RPMI7951 (cell line): ENCODE measurements at regions not wholly inside any gene's neighbourhood (a gene's known extent, or its start where the extent isn't known, plus 50 kb on each side); places are given as distances from the start of the nearest gene placed in this dataset.

ENCODE experiments used
- DNase-seq: peaks from one replicate; pipeline ENCODE4 v3.0.0-alpha.2; 2012; ENCODE audit warnings: low read depth

DNA sequence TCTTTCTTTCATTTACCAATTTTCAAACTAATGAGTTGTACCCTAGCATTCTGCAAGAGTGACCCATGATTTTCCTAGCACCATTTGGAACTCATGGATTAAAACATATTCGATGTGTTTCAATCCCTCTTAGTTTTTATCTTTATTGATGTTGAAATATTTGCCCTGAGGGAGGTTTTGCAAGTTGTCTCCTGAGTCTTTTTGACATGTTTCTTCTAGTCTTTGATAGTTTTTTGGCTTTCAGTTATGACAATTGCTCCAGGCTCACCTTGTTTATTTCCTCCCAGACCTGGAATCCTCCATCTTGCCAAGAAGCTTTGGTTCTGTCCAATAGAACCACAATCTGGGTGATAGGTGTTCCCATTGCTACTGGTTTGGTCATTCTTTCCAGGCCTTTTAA is 327.8 kb downstream of the WDR11 start:
- no peak for DNase-seq

DNA sequence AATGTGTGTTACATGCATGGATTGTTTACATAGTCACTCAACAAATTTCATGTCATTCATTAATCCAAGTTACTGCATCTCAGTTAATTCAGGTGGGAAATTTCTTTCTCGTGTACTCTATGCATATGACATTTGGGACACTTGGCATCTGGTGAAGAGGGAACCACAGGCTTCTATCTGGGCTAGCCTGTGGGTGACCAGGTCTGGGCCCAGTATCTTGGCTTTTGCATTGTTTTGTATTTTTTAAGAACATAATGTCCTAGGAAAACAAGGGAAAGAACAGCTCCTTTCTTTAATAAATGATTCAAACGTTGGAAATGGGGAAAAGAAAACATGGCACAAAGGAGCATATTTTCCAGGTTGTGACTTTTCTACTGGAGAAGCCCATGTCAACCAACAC is 331.1 kb downstream of the WDR11 start:
- DNase-seq = no peak

DNA sequence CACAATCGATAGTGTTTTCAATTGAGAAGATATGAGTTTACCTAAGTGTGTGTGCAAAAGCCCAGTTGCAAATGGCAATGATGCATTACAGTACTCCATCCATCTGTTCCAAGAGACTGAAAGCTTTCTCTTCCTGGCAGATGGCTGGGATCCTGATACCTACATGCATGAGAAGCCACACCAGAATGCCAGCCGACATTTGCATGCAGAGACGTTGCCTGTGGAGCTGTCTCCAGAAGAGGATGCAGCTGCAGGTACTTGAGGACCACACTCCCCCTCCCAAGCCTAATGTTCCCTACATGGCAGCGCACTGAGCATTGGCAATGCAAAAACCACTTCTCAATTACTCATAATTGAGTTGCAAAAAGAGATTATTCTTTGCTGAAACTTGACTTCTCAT is 332.1 kb downstream of the WDR11 start:
- DNase-seq = no peak

DNA sequence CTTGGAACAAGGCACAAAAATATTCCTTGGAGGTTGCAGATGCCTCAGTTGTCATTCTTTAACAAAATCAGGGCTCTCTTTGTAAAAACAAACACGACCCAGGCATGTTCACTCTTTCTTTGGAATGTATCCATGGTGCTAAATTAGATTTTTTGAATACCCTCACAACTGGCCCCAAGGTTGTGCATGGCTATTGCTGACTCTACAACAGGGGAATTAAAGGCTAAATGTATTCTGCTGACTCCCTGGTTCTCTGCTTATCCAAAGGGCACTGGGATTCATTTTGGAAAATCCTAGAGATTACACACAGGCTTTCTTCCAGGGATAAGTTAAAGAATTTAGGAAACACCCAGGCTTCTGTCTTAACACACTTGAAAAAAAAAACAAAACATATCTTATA is 332.5 kb downstream of the WDR11 start:
- DNase-seq = no peak

DNA sequence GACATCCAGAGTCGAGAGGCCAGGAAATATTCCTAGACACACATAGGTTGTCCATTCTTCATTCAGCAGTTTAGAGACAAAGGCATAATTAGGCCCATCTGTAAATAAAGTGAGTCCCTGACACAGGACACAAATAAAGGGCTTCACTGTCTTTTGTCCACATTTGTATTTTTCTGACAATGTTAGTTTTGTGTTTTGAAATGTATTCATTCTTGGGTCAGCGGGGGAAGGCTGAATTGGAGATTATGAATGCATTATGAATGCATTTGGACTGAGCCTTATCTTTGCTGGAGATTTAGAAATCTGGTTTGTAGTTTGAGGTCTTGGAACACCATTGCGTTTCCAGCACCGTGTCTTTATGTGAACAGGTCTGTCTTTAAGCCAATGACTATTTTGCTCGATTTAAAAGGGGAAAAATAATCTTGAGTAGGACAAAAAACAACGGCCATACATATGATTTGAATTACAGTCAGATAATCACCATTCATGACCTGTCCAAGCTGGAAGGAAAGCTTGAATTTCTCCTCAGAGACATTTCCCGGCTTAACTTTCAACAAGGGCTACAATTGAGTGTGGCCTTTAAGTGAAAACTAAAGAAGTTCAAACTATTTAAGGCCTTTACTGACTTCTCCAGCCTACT is 334.8 kb downstream of the WDR11 start:
- DNase-seq = no peak

DNA sequence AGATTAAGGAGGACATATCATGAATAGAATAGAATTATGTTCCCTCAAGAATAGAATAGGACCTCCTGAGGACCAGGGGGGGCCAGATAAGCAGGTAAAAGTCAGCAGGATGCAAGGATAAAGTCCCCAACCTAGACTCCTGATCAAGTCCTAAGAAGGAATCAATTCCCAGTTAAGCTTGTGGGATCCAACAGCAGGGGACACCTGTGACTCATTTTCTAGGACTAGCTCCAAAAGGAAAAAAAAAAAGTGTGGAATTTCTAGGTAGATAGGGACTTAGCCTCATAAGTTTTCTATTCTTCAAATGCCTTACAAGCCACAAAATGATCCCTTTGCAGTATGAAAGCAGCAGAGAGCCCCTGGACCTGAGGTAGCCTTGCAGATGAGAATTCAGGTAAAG is 336.2 kb downstream of the WDR11 start:
- DNase-seq = peak; percentile 6

DNA sequence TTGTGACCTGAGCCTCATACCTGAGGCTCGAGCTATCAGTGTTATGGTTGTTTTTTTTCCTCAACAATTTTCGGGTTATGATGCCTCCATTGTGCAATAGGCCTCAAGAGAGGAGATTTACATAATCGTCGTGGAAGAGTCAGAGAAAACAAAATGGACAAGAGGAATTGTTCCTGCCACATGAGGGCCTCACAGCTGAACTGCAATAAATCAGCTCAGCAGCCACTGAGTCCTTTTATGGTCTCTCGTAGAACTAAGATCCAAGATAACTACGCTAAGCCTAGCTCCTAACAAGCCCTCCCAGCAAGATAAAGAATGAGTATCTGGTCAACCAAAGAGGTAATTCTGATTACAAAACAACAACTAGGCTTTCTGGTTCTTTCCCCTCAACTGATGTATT is 336.8 kb downstream of the WDR11 start:
- peak; percentile 5 for DNase-seq

DNA sequence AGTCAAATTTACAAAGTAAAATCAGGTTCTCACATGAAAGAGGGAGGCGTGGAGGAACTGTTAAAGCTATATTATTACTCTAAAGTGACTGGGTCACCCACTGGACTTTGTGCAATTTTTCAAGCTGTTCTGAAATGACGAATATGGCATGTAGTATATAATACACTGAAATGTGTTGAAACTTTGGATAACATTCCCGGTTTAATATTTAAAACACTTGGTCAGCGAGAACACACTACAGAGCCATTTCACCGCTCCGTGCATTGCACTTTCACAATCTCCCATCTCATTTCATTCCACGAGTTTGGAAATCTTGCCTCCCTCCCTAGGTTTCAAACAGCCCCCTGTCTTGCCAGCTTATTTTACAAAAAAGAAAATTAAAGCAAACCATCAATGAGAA is 337.9 kb downstream of the WDR11 start:
- no peak for DNase-seq

DNA sequence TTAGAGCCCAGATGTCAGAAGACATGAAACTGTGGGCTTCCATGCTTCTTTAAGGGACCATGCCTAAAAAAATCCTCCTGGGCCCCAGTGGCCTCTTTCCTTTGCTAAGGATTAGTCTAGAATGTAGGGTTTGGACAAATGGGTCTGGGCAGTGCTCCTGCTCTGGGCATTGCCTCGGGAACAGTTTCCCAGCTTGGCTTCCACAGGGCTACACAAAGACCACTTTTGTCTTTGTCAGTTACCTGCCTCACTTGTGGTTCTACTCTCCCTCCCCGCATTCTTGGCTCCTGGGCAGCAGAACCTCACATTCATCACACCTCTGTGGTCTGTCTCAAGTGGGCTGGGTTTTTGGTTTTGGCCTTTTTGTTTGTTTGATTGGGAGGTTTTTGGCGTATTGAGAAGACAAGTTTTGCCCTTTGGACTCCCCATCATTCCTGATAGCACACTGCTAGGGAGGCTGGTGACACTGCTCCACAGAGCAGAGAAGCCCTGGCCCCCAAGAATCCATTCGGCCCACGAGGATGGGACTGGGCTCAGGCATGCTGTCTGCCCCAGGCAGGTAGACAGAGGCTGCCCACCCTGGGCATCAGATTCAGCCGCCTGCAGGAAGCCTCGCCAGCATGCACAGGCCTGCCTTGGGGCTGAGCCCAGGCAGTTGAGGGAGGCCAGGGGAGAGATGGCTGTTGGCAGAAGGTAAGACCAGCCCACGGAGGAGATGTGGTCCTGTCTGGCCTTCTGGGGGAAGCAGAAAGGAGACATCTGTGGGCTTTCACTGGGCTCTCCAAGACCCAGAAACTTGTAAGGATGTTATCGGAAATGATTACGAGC is 343.7 kb downstream of the WDR11 start:
- DNase-seq = no peak

DNA sequence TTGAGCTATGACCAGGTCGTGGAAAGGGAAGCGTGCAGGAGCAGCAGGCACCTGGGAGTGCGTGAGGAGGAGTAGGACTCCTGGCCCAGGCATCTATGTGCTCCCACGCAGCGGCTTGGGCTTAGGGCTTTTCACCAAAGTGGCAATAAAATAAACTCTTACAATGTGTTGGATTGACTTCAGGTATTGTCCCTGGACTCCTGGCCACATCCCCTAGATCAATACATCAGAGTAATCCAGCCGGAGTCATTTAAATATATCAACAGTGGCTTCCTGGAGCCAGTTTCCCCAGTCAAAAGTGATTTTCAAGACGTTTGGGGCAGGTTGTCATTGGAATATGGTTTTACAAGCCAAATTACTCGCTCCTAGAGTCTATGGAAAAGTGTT is 344.4 kb downstream of the WDR11 start:
- no peak for DNase-seq

DNA sequence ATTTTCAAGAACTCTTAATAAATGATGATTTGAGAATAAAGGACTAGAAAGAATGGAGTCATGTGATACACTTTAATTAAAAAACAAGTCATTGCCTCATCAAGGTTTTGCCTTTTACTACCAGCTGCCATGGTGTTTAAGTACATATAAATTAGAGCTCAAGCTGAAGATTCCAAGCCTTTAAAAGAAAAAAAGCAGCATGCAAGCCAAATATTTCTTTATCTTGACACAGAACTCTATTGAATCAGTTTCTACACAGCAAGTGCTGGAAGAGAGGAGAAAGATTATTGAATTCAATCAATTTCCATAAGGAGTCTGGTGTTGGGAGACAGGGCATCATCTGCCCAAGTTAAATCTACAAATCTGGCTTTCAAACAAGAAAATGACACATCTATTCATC is 347.9 kb downstream of the WDR11 start:
- no peak for DNase-seq

DNA sequence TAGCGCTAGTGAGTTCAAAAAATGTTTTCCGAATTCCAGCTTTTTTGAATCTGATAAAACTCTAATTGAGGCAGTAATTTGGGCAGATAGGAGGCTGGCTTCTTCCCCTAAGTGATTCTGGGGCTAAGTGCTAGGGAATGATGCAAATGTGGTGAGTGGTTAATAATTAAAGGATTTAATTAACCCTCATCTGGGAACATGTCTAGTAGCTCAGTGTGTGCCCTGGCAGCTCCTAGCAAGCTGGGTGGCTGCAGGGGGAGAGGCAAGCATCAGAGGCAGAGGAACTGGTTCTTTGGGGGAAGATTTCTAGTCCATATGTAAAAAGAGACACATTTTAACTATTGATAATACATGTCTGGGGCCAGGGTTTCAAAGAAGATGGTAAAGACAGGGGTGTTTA is 354.5 kb downstream of the WDR11 start:
- no peak for DNase-seq

DNA sequence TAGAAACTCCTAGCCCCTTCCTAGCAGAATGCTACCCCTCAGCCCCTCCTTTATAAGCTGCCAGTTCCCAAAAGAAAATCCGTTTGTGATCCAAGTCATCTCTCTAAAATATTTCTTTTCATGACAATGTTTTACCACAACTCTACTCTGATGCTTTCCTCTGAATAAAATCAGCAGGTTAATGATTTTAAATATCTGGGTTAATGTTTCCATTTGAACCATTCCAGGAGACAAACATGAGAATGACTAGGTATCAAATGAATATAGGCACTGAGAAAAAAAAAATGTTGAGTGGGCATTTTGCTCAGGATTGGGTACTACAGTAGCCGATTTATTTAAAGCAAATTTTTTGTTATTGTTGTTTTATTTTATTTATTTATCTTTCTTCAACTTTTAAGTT is 360.3 kb downstream of the WDR11 start:
- DNase-seq = no peak

DNA sequence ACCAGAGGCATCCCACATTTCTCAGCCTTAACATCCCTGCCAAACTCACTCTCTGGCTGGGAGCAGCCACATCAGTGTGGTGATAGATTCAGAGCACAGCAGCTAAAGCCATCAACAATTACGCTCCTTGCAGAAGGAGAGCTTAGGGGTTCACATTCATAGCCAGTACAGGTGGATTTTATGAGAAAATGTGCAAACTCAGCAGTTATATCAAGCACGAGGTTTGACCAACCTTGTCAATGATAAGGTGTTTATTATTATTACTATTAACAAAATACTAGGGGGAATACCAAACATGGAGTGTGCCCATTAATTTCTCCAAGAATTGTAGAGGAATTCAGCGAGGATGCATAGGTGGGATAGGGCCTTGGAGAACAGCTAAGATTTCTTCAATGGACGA is 362.3 kb downstream of the WDR11 start:
- no peak for DNase-seq

DNA sequence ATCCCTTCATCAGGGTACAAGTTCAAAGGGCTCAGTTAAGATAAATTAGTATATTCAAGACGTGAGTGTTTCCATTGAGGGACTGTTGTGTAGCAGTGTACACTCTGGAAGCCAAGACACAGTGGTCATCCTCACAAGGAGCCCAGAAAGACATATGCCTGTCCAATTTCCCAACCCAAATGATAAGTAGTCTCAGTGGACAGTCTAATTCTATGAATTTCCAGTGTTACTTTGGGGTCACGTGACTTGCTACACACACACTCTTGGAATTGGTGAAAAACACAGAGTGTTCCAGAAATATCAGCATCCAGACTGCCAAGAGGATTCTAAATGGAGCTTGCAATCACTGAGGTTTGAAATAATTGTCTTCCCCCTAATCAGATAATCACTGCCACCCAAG is 365.1 kb downstream of the WDR11 start:
- DNase-seq = no peak

DNA sequence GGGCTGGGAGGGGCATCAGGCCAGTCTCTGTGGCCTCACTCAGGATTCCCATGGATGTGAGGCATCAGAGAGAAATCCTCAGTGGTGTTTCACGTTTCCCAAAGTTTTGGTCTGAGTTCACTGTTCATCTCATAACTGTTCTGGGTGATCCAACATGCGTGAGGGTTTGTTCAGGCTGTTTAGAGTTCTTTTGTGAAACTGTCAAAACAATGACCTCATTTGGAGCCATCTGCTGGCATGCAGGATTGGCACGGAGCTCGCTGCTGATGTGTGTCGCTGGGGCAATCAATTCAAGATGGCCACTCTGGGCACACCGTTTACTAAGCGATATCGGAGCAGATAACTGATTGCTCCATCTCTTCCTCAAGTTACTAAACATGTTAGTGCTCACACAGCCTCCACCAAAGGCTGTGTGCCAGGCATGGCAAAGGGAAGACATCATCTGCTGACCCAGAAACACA is 365.6 kb downstream of the WDR11 start:
- peak; percentile 42 for DNase-seq

DNA sequence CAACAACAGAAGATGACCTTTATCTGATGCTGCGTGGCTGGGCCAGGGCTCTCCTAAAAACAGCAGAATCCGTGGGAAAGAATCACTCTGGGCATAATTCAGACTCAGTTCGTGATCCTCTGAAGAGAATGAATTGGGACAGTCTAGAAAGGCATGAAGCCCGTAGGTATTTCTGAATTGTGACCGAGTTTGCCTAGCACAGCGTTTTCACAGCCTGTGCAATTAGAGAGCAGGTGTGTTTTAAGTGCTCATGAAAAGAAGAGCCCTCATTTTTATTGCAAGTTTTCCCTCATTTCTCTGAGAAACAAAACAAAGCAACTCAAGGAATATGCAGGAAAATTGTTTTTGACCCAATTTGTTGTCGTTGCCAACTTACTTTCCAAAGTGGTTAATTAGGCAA is 366.2 kb downstream of the WDR11 start:
- no peak for DNase-seq

DNA sequence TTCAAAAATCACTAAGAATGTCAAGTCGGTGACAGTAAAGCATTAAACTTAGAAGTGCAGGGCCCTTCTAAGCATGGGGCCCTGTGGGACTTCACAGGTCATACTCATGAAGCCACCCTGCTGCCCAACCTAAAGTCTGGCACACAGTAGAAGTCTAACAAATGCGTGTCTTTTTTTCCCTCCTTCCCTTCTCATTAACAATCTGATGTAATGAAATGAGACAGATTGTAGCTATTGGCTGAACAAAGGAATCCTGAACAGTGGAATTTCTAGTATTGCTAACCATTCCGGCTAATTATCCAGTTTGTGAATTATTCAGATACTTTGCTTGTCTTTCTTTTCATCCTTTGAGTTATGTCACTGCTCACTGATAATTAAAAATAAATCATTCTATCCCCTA is 369.9 kb downstream of the WDR11 start:
- no peak for DNase-seq

DNA sequence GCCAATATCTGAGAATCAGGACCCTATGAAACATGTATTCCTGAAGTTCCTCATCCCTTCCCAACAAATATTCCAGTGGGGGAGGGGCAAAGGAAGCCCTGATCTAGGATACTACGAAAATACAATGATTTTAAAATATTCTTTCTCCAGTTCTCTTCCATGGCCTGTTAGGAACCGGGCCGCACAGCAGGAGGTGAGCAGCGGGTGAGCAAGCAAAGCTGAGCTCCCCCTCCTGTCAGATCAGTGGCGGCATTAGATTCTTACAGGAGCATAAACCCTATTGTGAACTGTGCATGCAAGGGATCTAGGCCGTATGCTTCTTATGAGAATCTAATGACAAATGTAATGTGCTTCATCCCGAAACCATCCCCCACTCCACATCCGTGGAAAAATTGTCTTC is 370.8 kb downstream of the WDR11 start:
- no peak for DNase-seq

DNA sequence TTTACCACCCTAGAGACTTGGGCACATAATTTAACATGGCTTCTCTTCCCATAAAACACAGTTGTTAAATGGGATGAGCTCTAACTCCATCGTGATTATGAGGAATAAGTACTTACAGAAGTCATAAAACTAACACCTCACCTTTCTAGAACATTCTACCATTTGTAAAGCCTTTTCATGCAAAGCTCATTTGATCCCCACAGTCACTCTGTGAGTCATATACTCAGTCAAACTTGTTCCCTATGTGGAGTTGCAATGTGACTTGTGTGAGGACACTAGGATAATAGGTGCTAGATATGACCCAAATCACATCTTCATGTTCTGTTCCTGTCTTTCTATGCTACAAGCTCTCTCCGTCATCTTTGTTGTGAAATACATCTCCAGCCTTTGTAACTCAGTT is 371.7 kb downstream of the WDR11 start:
- DNase-seq = no peak

DNA sequence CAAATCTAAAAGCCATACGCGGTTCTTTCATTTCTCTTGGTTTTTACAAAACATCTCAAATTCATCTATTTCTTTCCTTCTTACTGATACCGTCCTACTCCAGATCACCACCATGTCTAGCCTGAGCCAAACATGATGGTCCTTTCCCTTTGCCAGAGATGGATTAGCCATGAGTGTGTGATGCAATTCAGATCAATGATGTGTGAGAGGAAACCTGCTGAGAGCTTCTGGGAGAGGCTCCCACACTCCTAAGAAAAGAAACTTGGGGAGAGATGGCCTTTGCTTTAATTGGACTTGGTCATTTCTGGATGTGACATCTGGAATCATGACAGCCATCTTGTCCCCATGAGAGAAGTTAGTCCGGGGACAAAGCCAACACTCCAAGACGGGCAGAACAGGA is 367.2 kb downstream of the FGFR2 start:
- no peak for DNase-seq

DNA sequence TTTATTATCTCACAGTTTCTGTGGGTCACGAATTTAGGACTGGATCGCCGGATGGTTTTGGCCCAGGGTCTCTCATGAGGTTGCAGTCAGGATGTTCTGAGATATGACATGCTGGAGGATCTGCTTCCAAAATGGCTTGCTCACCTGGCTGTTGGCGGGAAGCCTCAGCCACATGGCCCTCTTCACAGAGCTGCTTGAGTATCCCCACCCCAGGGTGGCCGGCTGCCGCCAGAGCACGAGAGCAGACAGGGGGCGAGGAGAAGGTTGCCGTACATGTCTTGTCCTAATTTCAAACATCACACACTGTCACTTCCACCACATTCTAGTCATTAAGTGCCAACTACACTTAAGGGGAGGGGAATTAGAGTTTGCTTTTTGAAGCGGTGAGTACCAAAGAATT is 365.8 kb downstream of the FGFR2 start:
- DNase-seq = no peak

DNA sequence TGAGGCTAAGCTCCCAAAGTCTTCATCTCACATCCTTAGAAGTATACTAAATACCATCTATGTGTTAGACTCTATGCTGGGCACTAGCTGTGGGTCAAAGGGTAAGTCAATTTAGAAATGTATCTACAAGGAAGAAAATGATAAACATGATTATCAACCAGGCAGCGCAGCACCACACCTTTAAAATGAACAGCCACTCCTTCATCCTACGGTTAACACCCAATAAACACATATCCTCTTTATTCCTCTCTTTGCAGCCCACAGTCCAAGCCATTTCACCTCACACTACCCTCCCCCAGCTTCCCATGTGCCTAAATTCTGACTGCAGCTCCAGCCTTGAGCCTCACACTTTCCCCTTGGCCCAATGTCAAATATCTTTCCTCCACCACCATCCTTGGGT is 362.6 kb downstream of the FGFR2 start:
- no peak for DNase-seq

DNA sequence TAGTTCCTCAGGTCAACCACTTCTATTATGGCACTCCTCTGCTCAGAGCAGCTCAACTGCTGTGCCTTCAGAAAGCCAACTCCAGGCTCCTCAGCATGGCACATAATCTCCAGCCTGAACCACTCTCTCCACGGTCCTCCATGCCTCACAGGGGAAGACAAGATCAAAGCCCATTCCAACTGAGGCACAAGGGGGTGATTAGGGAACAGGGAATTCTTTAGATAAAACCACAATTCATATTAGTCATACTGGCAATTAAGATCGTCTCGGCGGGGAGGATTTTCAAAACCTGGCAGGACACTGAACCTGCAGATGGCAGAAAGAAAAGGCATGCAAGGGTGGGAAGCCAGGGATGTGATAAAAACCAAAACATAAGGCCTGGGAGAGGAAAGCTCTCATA is 361.6 kb downstream of the FGFR2 start:
- peak; percentile 60 for DNase-seq
